ENCODE measurements at regions not wholly inside any gene's neighbourhood (a gene's known extent, or its start where the extent isn't known, plus 50 kb on each side); places are given as distances from the start of the nearest gene placed in this dataset.

- TF ChIP-seq EZH2 (IDR thresholded peaks at IDR 0.05; ENCODE audit: borderline replicate concordance, low read length) (no peak), CTCF (conservative IDR thresholded peaks at IDR 0.05 in 1 of 2, IDR thresholded peaks at IDR 0.05 in 1 of 2; ENCODE audit: extremely low read depth in 1 of 2, insufficient read depth in 1 of 2, low read depth in 1 of 2, low read length in 2 of 2) (no peak)
These were observed 79.1 kb upstream of the KLHL14 start for GRCh38 chr18:32851936-32852335.

Data from mammary epithelial cell (primary cell).